C4-2B (cell line): ENCODE measurements at regions not wholly inside any gene's neighbourhood (a gene's known extent, or its start where the extent isn't known, plus 50 kb on each side); places are given as distances from the start of the nearest gene placed in this dataset.

Experiments
- ZFX ChIP-seq: fragments of 450-650 bp; IDR thresholded peaks from 2 replicates; pipeline ENCODE4 v1.6.1; 2017
- TF ChIP-seq, protein P1 (sequence below): fragments of 450-650 bp; conservative IDR thresholded peaks from 2 replicates; pipeline ENCODE4 v1.5.1; 2017; ENCODE audit warnings: mild to moderate bottlenecking

DNA sequence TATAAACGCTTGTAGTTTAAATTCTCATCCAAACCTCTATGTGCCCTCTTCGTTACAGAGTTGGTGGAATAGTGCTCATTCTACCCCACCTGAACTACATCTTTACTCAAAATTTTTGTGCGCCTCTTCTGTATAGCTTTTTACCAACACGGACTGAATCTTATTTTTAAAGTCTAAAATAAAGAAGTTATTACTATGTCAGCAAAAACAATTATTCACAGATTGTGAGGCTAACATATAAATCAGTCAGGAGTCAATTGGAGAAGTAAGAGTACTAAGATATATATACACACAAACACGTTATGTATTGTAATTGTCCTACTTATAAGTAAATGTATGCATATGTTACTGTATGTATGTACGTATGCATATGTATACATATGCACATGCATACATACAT, 274.9 kb upstream of the ADGRL4 start:
- TF ChIP-seq, protein P1, sequence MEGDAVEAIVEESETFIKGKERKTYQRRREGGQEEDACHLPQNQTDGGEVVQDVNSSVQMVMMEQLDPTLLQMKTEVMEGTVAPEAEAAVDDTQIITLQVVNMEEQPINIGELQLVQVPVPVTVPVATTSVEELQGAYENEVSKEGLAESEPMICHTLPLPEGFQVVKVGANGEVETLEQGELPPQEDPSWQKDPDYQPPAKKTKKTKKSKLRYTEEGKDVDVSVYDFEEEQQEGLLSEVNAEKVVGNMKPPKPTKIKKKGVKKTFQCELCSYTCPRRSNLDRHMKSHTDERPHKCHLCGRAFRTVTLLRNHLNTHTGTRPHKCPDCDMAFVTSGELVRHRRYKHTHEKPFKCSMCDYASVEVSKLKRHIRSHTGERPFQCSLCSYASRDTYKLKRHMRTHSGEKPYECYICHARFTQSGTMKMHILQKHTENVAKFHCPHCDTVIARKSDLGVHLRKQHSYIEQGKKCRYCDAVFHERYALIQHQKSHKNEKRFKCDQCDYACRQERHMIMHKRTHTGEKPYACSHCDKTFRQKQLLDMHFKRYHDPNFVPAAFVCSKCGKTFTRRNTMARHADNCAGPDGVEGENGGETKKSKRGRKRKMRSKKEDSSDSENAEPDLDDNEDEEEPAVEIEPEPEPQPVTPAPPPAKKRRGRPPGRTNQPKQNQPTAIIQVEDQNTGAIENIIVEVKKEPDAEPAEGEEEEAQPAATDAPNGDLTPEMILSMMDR: no peak
- no peak for TF ChIP-seq ZFX
